ENCODE measurements at regions not wholly inside any gene's neighbourhood (a gene's known extent, or its start where the extent isn't known, plus 50 kb on each side); places are given as distances from the start of the nearest gene placed in this dataset.
"Not testable (repeated sequence)": the region's sequence is repeated elsewhere in the genome, so short reads cannot be mapped to it uniquely, and the experiment has no call there.

DNA sequence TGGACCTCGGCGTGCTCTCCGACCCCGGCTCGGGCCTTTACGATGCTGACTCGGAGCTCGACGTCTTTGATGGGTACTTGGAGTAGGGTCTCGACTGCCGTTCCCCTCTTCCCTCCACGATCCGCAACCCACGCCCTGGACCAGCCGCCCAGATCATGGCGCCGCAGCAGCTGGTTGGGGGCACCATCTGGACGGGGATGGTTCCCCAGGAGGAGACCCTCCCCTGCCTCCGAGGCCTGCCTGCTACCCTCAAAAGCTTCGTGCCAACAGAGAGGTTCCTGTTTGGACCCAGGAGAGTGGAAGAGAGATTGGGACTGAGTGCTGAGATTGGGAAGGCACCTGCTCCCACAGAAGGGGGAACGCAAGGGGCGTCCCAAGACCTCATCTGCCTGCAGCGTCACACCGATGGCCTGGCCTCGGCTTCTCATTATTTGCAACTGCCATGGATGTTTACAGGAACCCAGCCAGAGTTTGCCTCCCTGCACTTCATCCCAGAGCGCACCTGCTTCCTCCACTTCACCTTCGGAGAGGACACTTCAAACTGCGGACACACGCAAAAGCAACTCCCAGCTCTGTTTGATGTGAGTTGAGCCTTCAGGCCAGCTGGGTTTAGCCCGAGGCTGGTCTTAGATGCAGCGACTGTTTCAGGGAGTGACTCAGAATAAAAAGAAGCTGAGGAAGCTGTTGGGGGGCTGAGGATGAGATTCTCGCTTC, 58.9 kb downstream of the GOLGA6L7 start:
- DNase-seq = peak in 23 of 51 donors; percentile 3 to 57 (median 21)

DNA sequence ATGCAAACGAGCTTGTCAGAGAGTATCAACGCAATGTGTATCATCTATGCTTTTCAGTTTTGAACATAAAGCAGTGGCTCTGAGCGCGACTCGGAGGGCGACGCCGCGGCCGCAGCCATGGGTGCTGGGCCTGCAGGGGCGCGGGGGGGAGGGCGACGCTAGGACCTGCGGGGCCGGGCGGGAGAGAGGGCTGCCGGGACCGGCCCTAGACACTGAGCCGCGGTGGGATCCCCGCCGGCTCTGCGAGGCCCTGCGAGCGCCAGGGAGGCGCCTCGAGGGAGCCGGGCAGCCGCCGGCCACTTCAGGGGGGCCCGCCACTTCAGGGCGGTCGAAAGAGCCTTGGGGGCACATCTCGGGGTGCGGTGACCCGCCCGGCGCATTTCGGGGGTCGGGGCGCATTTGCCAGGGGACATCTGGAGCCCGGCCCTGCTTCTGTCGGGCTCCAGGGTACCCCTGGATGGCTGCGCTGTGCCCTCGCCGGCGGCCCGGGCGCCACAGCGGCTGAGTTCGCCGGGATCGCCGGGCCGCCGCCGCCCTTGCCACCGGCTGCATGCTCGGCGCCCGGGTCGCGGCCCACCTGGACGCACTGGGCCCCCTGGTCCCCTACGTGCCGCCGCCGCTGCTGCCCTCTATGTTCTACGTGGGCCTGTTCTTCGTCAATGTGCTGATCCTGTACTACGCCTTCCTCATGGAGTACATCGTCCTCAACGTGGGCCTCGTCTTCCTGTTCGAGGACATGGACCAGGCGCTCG, 59.6 kb downstream of the GOLGA6L7 start:
- not testable (repeated sequence) for DNase-seq

DNA sequence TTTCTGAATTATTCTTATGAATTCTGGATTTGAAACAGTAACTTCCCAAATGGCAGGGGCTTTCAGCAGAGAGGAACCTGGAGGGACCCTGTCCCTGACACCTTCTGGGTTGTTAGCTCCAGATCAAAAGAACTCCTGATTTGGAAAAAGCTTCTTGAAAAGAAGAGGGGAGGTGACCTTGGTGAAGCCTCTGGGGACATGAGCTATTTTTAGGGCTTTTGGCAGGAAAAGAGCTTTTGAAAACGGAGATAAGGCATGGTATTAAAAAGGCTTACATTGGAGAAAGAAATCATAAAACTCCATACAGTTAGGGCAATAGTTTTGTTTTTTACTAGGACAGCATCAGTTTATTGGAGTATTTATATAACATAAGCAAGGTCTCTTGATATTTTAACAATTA, 60.3 kb downstream of the GOLGA6L7 start:
- DNase-seq = not testable (repeated sequence)

DNA sequence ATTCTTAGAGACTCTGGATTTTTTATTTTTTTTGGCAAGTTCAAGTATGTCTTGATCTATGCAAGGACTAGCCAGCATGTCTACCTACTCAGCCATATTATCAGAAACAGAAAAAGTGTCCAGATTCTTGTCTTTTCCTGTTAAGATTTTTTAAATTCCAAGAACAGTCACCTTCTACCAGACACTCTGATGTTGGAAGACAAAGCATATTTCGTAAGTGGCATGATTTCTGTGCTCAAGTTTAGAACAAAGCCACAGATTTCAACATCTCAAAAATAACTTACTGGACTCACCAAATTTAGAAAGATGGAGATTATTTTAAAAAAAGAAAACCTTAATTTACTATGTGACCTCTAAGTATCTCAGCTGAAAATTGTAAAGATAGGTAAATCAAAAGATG, 61.9 kb downstream of the GOLGA6L7 start:
- no peak for DNase-seq

DNA sequence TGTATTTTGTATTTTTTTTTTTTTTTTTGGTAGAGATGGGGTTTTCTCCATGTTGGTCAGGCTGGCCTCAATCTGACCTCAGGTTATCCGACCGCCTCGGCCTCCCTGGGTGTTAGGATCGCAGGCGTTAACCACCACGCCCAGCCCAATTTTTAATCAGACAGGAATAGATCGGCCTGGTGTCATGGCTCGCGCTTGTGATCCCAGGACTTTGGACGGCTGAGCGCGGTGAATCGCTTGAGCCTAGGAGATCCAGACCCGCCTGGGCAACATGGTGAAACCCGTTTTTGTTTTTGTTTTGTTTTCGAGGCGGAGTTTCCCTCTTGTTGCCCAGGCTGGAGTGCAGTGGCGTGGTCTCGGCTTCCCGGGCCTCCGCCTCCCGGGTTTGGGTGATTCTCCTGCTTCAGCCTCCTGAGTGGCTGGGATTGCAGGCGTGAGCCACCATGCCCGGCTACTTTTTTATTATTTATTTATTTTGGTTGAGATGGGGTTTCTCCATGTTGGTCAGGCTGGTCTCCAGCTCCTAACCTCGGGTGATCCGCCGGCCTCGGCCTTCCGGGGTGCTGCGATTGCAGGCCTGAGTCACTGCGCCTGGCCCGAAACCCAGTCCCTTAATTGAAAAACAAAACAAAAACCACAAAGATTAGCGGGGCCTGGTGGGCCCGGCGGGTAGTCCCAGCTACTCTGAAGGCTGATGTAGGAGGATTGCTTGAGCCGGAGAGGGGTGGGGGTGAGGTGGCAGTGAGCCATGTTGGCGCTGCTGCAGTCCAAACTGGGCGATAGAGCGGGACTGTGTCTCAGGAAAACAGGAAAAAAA, 63.9 kb downstream of the GOLGA6L7 start:
- not testable (repeated sequence) for DNase-seq

DNA sequence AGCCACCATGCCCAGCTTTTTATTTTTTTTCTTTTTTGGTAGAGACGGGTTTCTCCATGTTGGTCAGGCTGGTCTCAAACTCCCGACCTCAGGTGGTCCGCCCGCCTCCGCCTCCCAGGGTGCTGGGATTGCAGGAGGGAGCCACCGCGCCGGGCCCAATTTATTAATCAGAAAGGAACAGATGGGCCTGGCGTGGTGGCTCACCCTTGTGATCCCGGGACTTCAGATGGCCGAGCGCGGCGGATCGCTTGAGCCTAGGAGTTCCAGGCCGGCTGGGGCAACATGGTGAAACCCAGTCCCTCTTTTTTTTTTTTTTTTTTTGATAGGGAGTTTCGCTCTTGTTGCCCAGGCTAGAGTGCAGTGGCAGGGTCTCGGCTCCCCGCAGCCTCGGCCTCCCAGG, 64.6 kb downstream of the GOLGA6L7 start:
- no peak for DNase-seq

DNA sequence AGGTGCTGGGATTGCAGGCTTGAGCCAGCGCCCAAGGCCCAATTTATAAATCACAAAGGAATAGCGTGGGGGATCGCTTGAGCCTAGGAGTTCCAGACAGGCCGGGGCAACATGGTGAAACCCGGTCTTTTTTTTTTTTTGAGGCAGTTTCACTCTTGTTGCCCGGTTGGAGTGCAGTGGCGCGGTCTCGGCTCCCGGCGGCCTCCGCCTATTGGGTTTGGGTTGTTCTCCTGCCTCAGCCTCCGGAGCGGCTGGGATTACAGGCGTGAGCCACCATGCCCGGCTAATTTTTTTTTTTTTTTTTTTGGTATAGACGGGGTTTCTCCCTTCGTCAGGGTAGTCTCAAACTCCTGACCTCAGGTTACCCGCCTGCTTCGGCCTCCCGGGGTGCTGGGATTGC, 65.0 kb downstream of the GOLGA6L7 start:
- DNase-seq = no peak

DNA sequence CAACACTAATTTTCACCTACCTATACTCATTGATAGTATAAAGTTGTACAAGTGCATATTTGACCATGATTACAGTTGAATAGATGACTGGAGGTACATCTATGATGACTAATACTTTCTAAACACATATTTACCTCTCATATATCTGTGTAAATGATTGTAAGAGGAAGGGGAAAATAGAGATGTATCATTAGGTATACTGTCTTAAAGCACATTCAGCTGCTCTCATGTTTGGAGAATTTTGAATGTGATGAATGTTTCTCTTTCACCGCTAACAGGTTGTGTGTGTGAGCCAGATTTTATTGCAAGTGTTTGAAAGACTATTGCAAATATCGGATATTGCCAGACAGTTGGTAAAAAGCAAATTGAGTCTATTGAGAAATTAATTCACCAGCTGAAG, 66.2 kb upstream of the GOLGA8M start:
- DNase-seq = not testable (repeated sequence)

DNA sequence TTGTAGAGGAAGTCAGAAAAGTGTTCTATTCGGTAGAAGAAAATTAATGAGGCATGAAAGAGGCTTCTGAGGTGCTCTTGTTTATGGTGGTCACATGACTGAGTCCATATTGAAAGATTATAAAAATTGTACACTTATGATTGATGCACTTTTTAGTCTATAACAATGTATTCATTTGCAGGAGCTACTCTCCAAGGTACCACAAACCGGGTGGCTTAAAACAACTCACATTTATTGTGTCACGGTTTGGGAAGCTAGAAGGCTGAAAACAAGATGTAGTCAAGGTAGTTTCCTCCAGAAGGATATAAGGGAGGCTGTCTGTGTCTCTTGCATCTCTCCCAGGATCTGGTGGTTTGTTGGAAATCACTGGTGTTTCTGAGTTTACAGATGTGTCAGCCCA, 60.6 kb upstream of the GOLGA8M start:
- not testable (repeated sequence) for DNase-seq

Data from hypothalamus (tissue), 51 donors.